HG03066 (cell line): ENCODE measurements at regions not wholly inside any gene's neighbourhood (a gene's known extent, or its start where the extent isn't known, plus 50 kb on each side); places are given as distances from the start of the nearest gene placed in this dataset.

Experiments
- ATAC-seq: cut with Tn5 transposase; IDR thresholded peaks from one replicate; pipeline ENCODE4 v1.9.1; 2021; ENCODE audit warnings: low read depth; ENCODE audit not compliant: unreplicated experiment

- ATAC-seq = no peak
These were observed 113.1 kb upstream of the SLC45A1 start for GRCh38 chr1:8204826-8205225.

- no peak for ATAC-seq
These were observed 114.4 kb upstream of the SLC45A1 start for GRCh38 chr1:8203551-8203950.

- no peak for ATAC-seq
These were observed 114.9 kb upstream of the SLC45A1 start for GRCh38 chr1:8203056-8203455.

- ATAC-seq = no peak
These were observed 115.6 kb upstream of the SLC45A1 start for GRCh38 chr1:8202182-8202905.

- ATAC-seq = no peak
These were observed 116.5 kb upstream of the SLC45A1 start for GRCh38 chr1:8201331-8201861.

GRCh38 chr1:8200317-8201115, 117.4 kb upstream of the SLC45A1 start:
- no peak for ATAC-seq

- ATAC-seq = no peak
These were observed 119.4 kb upstream of the SLC45A1 start for GRCh38 chr1:8198522-8198921.

GRCh38 chr1:8197493-8198282, 120.2 kb upstream of the SLC45A1 start:
- ATAC-seq = no peak

- ATAC-seq = no peak
These were observed 123.3 kb upstream of the SLC45A1 start for GRCh38 chr1:8194481-8195227.

- ATAC-seq = no peak
These were observed 124.0 kb upstream of the SLC45A1 start for GRCh38 chr1:8193840-8194406.

GRCh38 chr1:8191474-8191873, 126.4 kb upstream of the SLC45A1 start:
- no peak for ATAC-seq

GRCh38 chr1:8189931-8190483, 127.9 kb upstream of the SLC45A1 start:
- no peak for ATAC-seq

GRCh38 chr1:8185400-8185799, 132.5 kb upstream of the SLC45A1 start:
- ATAC-seq = no peak

- ATAC-seq = no peak
These were observed 133.6 kb upstream of the SLC45A1 start for GRCh38 chr1:8184301-8184700.

- no peak for ATAC-seq
These were observed 135.7 kb upstream of the SLC45A1 start for GRCh38 chr1:8182034-8182761.

GRCh38 chr1:8179132-8179793, 138.7 kb upstream of the SLC45A1 start:
- no peak for ATAC-seq

GRCh38 chr1:8176279-8176678, 141.6 kb upstream of the SLC45A1 start:
- no peak for ATAC-seq

GRCh38 chr1:8174807-8175206, 143.1 kb upstream of the SLC45A1 start:
- no peak for ATAC-seq
